B cell (primary cell): ENCODE measurements at regions not wholly inside any gene's neighbourhood (a gene's known extent, or its start where the extent isn't known, plus 50 kb on each side); places are given as distances from the start of the nearest gene placed in this dataset.

Experiments used
- ATAC-seq: fragments of 200-7000 bp; cut with Tn5 transposase; one replicate; pipeline ENCODE4 v1.10.0; 2021; ENCODE audit warnings: low read depth, mild to moderate bottlenecking, moderate number of reproducible peaks, moderate library complexity
- CTCF ChIA-PET: fragments of 350-600 bp; sonication (Branson Sonifier 250); formaldehyde crosslinking; loops from one replicate; lab custom pipeline; 2021; ENCODE audit warnings: antibody characterized with exemption, inconsistent platforms; lab: Charles Lee
- POLR2A ChIA-PET: fragments of 350-600 bp; sonication (Branson Sonifier 250); formaldehyde crosslinking; loops from one replicate; lab custom pipeline; 2021; ENCODE audit warnings: antibody characterized with exemption; lab: Charles Lee
- DNase-seq: peaks from one replicate; pipeline ENCODE4 v3.0.0; 2013
- H2AFZ ChIP-seq: 2 replicates; pipeline ENCODE4 v1.6.1; 2012; ENCODE audit warnings: mild to moderate bottlenecking, low read depth, low read length; ENCODE audit not compliant: insufficient read depth, poor library complexity, severe bottlenecking
- H3K27ac ChIP-seq, 2 donors: 1 replicate in 1 of 2; 2 replicates in 1 of 2; pipeline ENCODE4 v1.5.1; 2012 to 2013; ENCODE audit warnings: low read length in 2 of 2, mild to moderate bottlenecking in 2 of 2, moderate library complexity in 1 of 2
- H3K27me3 ChIP-seq, 4 experiments: fragments of 200-600 bp in 1 of 4; sonication (generic) in 1 of 4; replicated peaks in 1 of 4; 1 replicate in 2 of 4; 2 replicates in 2 of 4; pipeline versions ENCODE4 v1.6.1 to v1.7.0; 2013 to 2016; ENCODE audit warnings: low read length in 3 of 4, mild to moderate bottlenecking in 2 of 4, mixed read lengths in 1 of 4, moderate library complexity in 1 of 4; ENCODE audit not compliant: insufficient read depth in 4 of 4, control insufficient read depth in 3 of 4; ENCODE audit errors: control extremely low read depth in 1 of 4
- H3K36me3 ChIP-seq, 2 experiments: replicated peaks in 1 of 2; 1 replicate in 1 of 2; 2 replicates in 1 of 2; pipeline versions ENCODE4 v1.6.1 to v1.7.1; 2013; ENCODE audit warnings: low read length in 1 of 2; ENCODE audit not compliant: insufficient read depth in 2 of 2, control insufficient read depth in 1 of 2; ENCODE audit errors: control extremely low read depth in 1 of 2, extremely low read depth in 1 of 2
- H3K4me1 ChIP-seq, 2 donors: fragments of 200-600 bp in 1 of 2; sonication (generic) in 1 of 2; 1 replicate in 1 of 2; 2 replicates in 1 of 2; pipeline versions ENCODE4 v1.5.1 to v1.6.1; 2013 to 2017; ENCODE audit warnings: low read length in 2 of 2; ENCODE audit not compliant: control insufficient read depth in 2 of 2, insufficient read depth in 2 of 2
- H3K4me2 ChIP-seq: replicated peaks from 2 replicates; pipeline ENCODE3; 2012; ENCODE audit warnings: mild to moderate bottlenecking, low read depth, low read length; ENCODE audit not compliant: poor library complexity, severe bottlenecking
- H3K4me3 ChIP-seq, 5 experiments: fragments of 200-600 bp in 1 of 5; sonication (generic) in 1 of 5; 1 replicate in 3 of 5; 2 replicates in 2 of 5; pipeline versions ENCODE4 v1.5.1 to v1.7.0; 2011 to 2016; ENCODE audit warnings: low read length in 4 of 5, mild to moderate bottlenecking in 4 of 5, low read depth in 2 of 5, control low read depth in 1 of 5, moderate library complexity in 1 of 5; ENCODE audit not compliant: insufficient read depth in 1 of 5; ENCODE audit errors: control extremely low read depth in 1 of 5, extremely low read depth in 1 of 5
- H3K79me2 ChIP-seq: fragments of 200-600 bp; sonication (generic); one replicate; pipeline ENCODE4 v1.6.0; 2016; ENCODE audit warnings: low read length; ENCODE audit not compliant: control insufficient read depth, insufficient read depth
- H3K9ac ChIP-seq: fragments of 200-600 bp; sonication (generic); 2 replicates; pipeline ENCODE4 v1.6.1; 2017; ENCODE audit warnings: mild to moderate bottlenecking, low read length, moderate library complexity
- H3K9me3 ChIP-seq, 3 donors: one replicate each; pipeline versions ENCODE4 v1.6.1 to v1.7.1; 2013; ENCODE audit warnings: low read length in 2 of 3; ENCODE audit not compliant: control insufficient read depth in 2 of 3, insufficient read depth in 1 of 3; ENCODE audit errors: control extremely low read depth in 1 of 3
- H4K20me1 ChIP-seq: 2 replicates; pipeline ENCODE4 v1.6.0; 2012; ENCODE audit warnings: mild to moderate bottlenecking, low read length; ENCODE audit not compliant: insufficient read depth, control insufficient read depth, poor library complexity, severe bottlenecking
- H3K27ac Mint-ChIP-seq: one replicate; pipeline ENCODE4 v1.8.0; 2021; ENCODE audit warnings: mixed read lengths
- H3K27me3 Mint-ChIP-seq: one replicate; pipeline ENCODE4 v1.8.0; 2021; ENCODE audit warnings: mixed read lengths
- H3K4me1 Mint-ChIP-seq: one replicate; pipeline ENCODE4 v1.8.0; 2021; ENCODE audit warnings: mixed read lengths
- H3K4me3 Mint-ChIP-seq: one replicate; pipeline ENCODE4 v1.8.0; 2021; ENCODE audit warnings: mixed read lengths
- H3K9me3 Mint-ChIP-seq: one replicate; pipeline ENCODE4 v1.8.0; 2022; ENCODE audit warnings: mixed read lengths; ENCODE audit not compliant: insufficient read depth
- CTCF ChIP-seq: fragments of 200-600 bp; IDR thresholded peaks from one replicate; pipeline ENCODE4 v1.8.0; 2022; ENCODE audit warnings: antibody characterized with exemption, mild to moderate bottlenecking
- EZH2 ChIP-seq: IDR thresholded peaks from 2 replicates; pipeline ENCODE4 v1.6.1; 2012; ENCODE audit warnings: borderline replicate concordance, low read depth, mild to moderate bottlenecking, moderate library complexity, low read length; ENCODE audit not compliant: insufficient read depth, poor library complexity, severe bottlenecking
- WGBS: methylation state at CpG from one replicate; pipeline ENCODE4 v1.1.5; 2013; ENCODE audit warnings: missing lambda C conversion rate; ENCODE audit not compliant: insufficient coverage; 5-methylcytosine and 5-hydroxymethylcytosine counted together
- intact Hi-C: fragments of 100-400 bp; cut with micrococcal nuclease; formaldehyde crosslinking; loops from one replicate; pipeline ENCODE4 v1.10.0; 2022

- H3K4me2 ChIP-seq, result no peak overlapping the region
- no peaks in the 10 kb centered on the region for H3K27me3 ChIP-seq
- H3K9ac ChIP-seq, result no peak overlapping the region
- no peaks in the 10 kb centered on the region for H4K20me1 ChIP-seq
- intact Hi-C loops, result no loop called here
- H3K4me1 ChIP-seq, result no peaks in the 10 kb centered on the region
- no peak for TF ChIP-seq EZH2
- no peak for TF ChIP-seq CTCF
- CTCF ChIA-PET, result no interaction called here
- H3K79me2 ChIP-seq, result no peaks in the 10 kb centered on the region
- peaks cover 0 to 10% (median 0%) of the 10 kb centered on the region in 3 donors for H3K9me3 ChIP-seq
- H3K27ac ChIP-seq, result no peak overlapping the region
- Mint-ChIP-seq H3K27me3 (peaks cover 13% of the 10 kb centered on the region), H3K4me3 (no peak overlapping the region), H3K27ac (no peak overlapping the region), H3K4me1 (no peaks in the 10 kb centered on the region), H3K9me3 (no peaks in the 10 kb centered on the region)
- ATAC-seq (no peak), DNase-seq (no peak)
- POLR2A ChIA-PET, result no interaction called here
- WGBS, result 96% methylated on average over 31 of the region's 31 CpGs
- H3K4me3 ChIP-seq, result no peak overlapping the region
- H3K36me3 ChIP-seq, result no peaks in the 10 kb centered on the region
- no peak overlapping the region for H2AFZ ChIP-seq
Measured at GRCh38 chr2:521853-522530, 155.2 kb downstream of the TMEM18 start.

GRCh38 chr2:520663-521340 is 156.4 kb downstream of the TMEM18 start:
- no peak overlapping the region for H3K27ac Mint-ChIP-seq
- CTCF ChIA-PET, result no interaction called here

More at GRCh38 chr2:520663-521340, 156.4 kb downstream of the TMEM18 start:
- no peaks in the 10 kb centered on the region for H3K27me3 ChIP-seq
- H3K79me2 ChIP-seq, result no peaks in the 10 kb centered on the region
- no peaks in the 10 kb centered on the region for H4K20me1 ChIP-seq
- POLR2A ChIA-PET, result no interaction called here
- H3K27ac ChIP-seq, result no peak overlapping the region
- no peak overlapping the region for H3K9ac ChIP-seq
- no peak overlapping the region for H2AFZ ChIP-seq
- H3K9me3 ChIP-seq, result peaks cover 0 to 9% (median 0%) of the 10 kb centered on the region in 3 donors
- H3K4me2 ChIP-seq, result no peak overlapping the region
- no peak overlapping the region for H3K4me3 ChIP-seq
- DNase-seq (no peak), ATAC-seq (no peak)
- no peak overlapping the region for H3K4me3 Mint-ChIP-seq
- peaks cover 13% of the 10 kb centered on the region for H3K27me3 Mint-ChIP-seq
- TF ChIP-seq CTCF (no peak), EZH2 (no peak)
- 96% methylated on average over 8 of the region's 11 CpGs for WGBS
- intact Hi-C loops, result no loop called here
- no peaks in the 10 kb centered on the region for H3K36me3 ChIP-seq
- no peaks in the 10 kb centered on the region for H3K4me1 ChIP-seq
- no peaks in the 10 kb centered on the region for H3K4me1 Mint-ChIP-seq
- H3K9me3 Mint-ChIP-seq, result no peaks in the 10 kb centered on the region
